Liver (tissue), 8 donors: ENCODE measurements at regions not wholly inside any gene's neighbourhood (a gene's known extent, or its start where the extent isn't known, plus 50 kb on each side); places are given as distances from the start of the nearest gene placed in this dataset.

Source experiments
- DNase-seq: peaks from one replicate; pipeline ENCODE4 v3.0.0-alpha.2; 2017; ENCODE audit warnings: low spot score
- H3K27ac ChIP-seq, 2 donors: one replicate each; pipeline ENCODE4 v1.7.0; 2013; ENCODE audit warnings: inconsistent platforms in 2 of 2, low read length in 2 of 2, control low read depth in 1 of 2, low read depth in 1 of 2, mild to moderate bottlenecking in 1 of 2
- H3K27me3 ChIP-seq, 4 donors: one replicate each; pipeline versions ENCODE4 v1.6.1 to v1.7.0; 2013; ENCODE audit warnings: low read length in 3 of 4, inconsistent platforms in 1 of 4, mild to moderate bottlenecking in 1 of 4, moderate library complexity in 1 of 4; ENCODE audit not compliant: control insufficient read depth in 4 of 4, insufficient read depth in 4 of 4
- H3K36me3 ChIP-seq, 4 donors: one replicate each; pipeline versions ENCODE4 v1.6.1 to v1.7.0; 2013; ENCODE audit warnings: low read length in 3 of 4, mild to moderate bottlenecking in 3 of 4, low read depth in 1 of 4, moderate library complexity in 1 of 4; ENCODE audit not compliant: control insufficient read depth in 4 of 4, insufficient read depth in 3 of 4
- H3K4me1 ChIP-seq, 4 donors: one replicate each; pipeline versions ENCODE4 v1.6.1 to v1.7.0; 2013; ENCODE audit warnings: low read length in 3 of 4, mild to moderate bottlenecking in 3 of 4, moderate library complexity in 1 of 4; ENCODE audit not compliant: control insufficient read depth in 4 of 4, insufficient read depth in 4 of 4
- H3K4me3 ChIP-seq, 3 donors: one replicate each; pipeline versions ENCODE4 v1.6.1 to v1.7.0; 2013; ENCODE audit warnings: low read length in 3 of 3, control low read depth in 1 of 3, low read depth in 1 of 3, mild to moderate bottlenecking in 1 of 3
- H3K9ac ChIP-seq, 2 donors: one replicate each; pipeline ENCODE4 v1.7.0; 2013; ENCODE audit warnings: low read length in 2 of 2, mild to moderate bottlenecking in 2 of 2, moderate library complexity in 2 of 2, control low read depth in 1 of 2, low read depth in 1 of 2
- H3K9me3 ChIP-seq, 4 donors: one replicate each; pipeline versions ENCODE4 v1.6.1 to v1.7.0; 2013; ENCODE audit warnings: low read length in 3 of 4; ENCODE audit not compliant: control insufficient read depth in 4 of 4
- ATF3 ChIP-seq: IDR thresholded peaks from 2 replicates; pipeline ENCODE4 v1.6.1; 2016; ENCODE audit warnings: antibody characterized with exemption
- CTCF ChIP-seq: fragments of 150-350 bp; IDR thresholded peaks from 2 replicates; pipeline ENCODE4 v1.5.1; 2017; ENCODE audit warnings: improper control_type of control experiment, low read depth, low read length; ENCODE audit not compliant: missing input control
- EGR1 ChIP-seq, 2 donors: IDR thresholded peaks; 2 replicates each; pipeline ENCODE4 v1.6.1; 2016 to 2018; ENCODE audit warnings: antibody characterized with exemption in 2 of 2, low read depth in 2 of 2
- FOXA1 ChIP-seq: IDR thresholded peaks from 2 replicates; pipeline ENCODE4 v1.6.1; 2016; ENCODE audit warnings: antibody characterized with exemption
- FOXA2 ChIP-seq: IDR thresholded peaks from 2 replicates; pipeline ENCODE4 v1.6.1; 2016; ENCODE audit warnings: antibody characterized with exemption
- GABPA ChIP-seq, 2 donors: IDR thresholded peaks in 1 of 2; conservative IDR thresholded peaks in 1 of 2; 2 replicates each; pipeline ENCODE4 v1.6.1; 2016; ENCODE audit warnings: antibody characterized with exemption in 2 of 2, mild to moderate bottlenecking in 1 of 2, moderate library complexity in 1 of 2
- HNF4A ChIP-seq, 2 donors: conservative IDR thresholded peaks; 2 replicates each; pipeline ENCODE4 v1.6.1; 2016; ENCODE audit warnings: antibody characterized with exemption in 2 of 2, mild to moderate bottlenecking in 2 of 2
- HNF4G ChIP-seq: IDR thresholded peaks from 2 replicates; pipeline ENCODE4 v1.6.1; 2016; ENCODE audit warnings: antibody characterized with exemption
- JUND ChIP-seq, 2 donors: IDR thresholded peaks; 2 replicates each; pipeline ENCODE4 v1.6.1; 2016; ENCODE audit warnings: antibody characterized with exemption in 2 of 2
- NR2F2 ChIP-seq: IDR thresholded peaks from 2 replicates; pipeline ENCODE4 v1.6.1; 2016; ENCODE audit warnings: antibody characterized with exemption
- RAD21 ChIP-seq, 2 donors: IDR thresholded peaks; 2 replicates each; pipeline ENCODE4 v1.6.1; 2016; ENCODE audit warnings: antibody characterized with exemption in 2 of 2, mild to moderate bottlenecking in 2 of 2
- RXRA ChIP-seq, 2 donors: IDR thresholded peaks; 2 replicates each; pipeline ENCODE4 v1.6.1; 2017 to 2018; ENCODE audit warnings: antibody characterized with exemption in 2 of 2, mild to moderate bottlenecking in 1 of 2
- SP1 ChIP-seq: IDR thresholded peaks from 2 replicates; pipeline ENCODE4 v1.6.1; 2018; ENCODE audit warnings: antibody characterized with exemption, mild to moderate bottlenecking
- TAF1 ChIP-seq: conservative IDR thresholded peaks from 2 replicates; pipeline ENCODE4 v1.6.1; 2016; ENCODE audit warnings: antibody characterized with exemption, mild to moderate bottlenecking
- YY1 ChIP-seq: IDR thresholded peaks from 2 replicates; pipeline ENCODE4 v1.6.1; 2016; ENCODE audit warnings: antibody characterized with exemption, mild to moderate bottlenecking
- ZBTB33 ChIP-seq: IDR thresholded peaks from 2 replicates; pipeline ENCODE4 v1.6.1; 2016; ENCODE audit warnings: antibody characterized with exemption
- WGBS: extraction: QIAGEN DNeasy Blood & Tissue Kit; methylation state at CpG from one replicate; pipeline ENCODE4 v1.1.7; 2013; 5-methylcytosine and 5-hydroxymethylcytosine counted together
- TF ChIP-seq, protein P1 (sequence below): IDR thresholded peaks from 2 replicates; pipeline ENCODE4 v1.6.1; 2016; ENCODE audit warnings: antibody characterized with exemption, mild to moderate bottlenecking
- TF ChIP-seq, protein P2 (sequence below): IDR thresholded peaks from 2 replicates; pipeline ENCODE4 v1.6.1; 2016; ENCODE audit warnings: antibody characterized with exemption
- donor health status: healthy.
- donor health status: healthy.
- donor health status: healthy.
- donor health status: healthy.
- donor health status: healthy.

DNA sequence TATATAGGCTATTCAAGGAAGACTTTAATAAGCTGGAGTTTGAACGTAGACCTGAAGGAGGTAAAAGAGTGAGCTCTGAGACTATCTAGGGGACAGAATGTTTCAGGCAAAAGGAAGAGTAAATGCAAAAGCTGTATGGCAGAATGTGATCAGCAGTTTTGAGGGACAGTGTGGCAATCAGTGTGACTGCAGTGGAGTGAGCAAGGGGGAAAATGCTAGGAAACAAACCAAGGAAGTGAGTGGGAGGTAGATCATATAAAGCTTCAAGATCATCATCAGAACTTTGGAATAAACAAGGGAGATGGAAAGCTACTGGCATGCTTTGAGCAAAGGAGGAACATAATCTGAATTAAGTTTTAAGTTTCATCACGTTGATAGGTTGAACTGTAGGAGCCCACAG is 67.5 kb upstream of the BTG1 start:
- Histone ChIP-seq H3K4me1 (no peaks in the 10 kb centered on the region), H3K4me3 (no peak overlapping the region), H3K9me3 (no peaks in the 10 kb centered on the region), H3K27me3 (no peaks in the 10 kb centered on the region), H3K9ac (no peak overlapping the region), H3K36me3 (no peaks in the 10 kb centered on the region), H3K27ac (no peak overlapping the region)
- no peak for DNase-seq
- 97% methylated on average over 2 of the region's 2 CpGs for WGBS
- TF ChIP-seq HNF4A (conservative IDR thresholded peaks at IDR 0.05): no peak
- TF ChIP-seq GABPA (IDR thresholded peaks at IDR 0.05 in 1 of 2, conservative IDR thresholded peaks at IDR 0.05 in 1 of 2): no peak
- TF ChIP-seq, protein P1, sequence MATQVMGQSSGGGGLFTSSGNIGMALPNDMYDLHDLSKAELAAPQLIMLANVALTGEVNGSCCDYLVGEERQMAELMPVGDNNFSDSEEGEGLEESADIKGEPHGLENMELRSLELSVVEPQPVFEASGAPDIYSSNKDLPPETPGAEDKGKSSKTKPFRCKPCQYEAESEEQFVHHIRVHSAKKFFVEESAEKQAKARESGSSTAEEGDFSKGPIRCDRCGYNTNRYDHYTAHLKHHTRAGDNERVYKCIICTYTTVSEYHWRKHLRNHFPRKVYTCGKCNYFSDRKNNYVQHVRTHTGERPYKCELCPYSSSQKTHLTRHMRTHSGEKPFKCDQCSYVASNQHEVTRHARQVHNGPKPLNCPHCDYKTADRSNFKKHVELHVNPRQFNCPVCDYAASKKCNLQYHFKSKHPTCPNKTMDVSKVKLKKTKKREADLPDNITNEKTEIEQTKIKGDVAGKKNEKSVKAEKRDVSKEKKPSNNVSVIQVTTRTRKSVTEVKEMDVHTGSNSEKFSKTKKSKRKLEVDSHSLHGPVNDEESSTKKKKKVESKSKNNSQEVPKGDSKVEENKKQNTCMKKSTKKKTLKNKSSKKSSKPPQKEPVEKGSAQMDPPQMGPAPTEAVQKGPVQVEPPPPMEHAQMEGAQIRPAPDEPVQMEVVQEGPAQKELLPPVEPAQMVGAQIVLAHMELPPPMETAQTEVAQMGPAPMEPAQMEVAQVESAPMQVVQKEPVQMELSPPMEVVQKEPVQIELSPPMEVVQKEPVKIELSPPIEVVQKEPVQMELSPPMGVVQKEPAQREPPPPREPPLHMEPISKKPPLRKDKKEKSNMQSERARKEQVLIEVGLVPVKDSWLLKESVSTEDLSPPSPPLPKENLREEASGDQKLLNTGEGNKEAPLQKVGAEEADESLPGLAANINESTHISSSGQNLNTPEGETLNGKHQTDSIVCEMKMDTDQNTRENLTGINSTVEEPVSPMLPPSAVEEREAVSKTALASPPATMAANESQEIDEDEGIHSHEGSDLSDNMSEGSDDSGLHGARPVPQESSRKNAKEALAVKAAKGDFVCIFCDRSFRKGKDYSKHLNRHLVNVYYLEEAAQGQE: no peak
- TF ChIP-seq ZBTB33: no peak
- TF ChIP-seq ATF3: no peak
- no peak for TF ChIP-seq RXRA (IDR thresholded peaks at IDR 0.05)
- no peak for TF ChIP-seq EGR1 (IDR thresholded peaks at IDR 0.05; ENCODE audit: low read depth in 2 of 2)
- no peak for TF ChIP-seq HNF4G

DNA sequence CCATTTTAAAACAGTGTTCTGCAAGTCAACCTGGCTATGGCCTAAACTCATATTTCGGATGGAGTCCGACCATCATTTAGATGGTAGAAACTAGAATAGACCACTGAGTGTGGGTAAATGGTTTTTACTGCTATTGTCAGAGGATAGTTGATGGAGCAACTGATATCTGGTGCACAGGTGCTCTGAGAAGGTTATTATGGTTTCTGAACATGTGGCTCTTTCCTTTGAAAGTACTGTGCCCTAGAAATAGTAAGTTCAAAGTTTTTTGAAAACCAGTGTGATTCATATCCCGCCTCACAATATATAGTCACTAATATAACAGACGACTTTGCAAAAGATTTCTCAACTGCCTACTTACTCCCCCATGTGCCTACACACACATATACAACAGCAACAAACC is 64.4 kb upstream of the BTG1 start:
- no peak overlapping the region for H3K9ac ChIP-seq
- H3K9me3 ChIP-seq: no peaks in the 10 kb centered on the region
- H3K4me3 ChIP-seq: no peak overlapping the region
- no peak overlapping the region for H3K27ac ChIP-seq
- H3K27me3 ChIP-seq: no peaks in the 10 kb centered on the region
- WGBS: 95% methylated on average over 4 of the region's 4 CpGs
- no peak for DNase-seq
- TF ChIP-seq FOXA1 (no peak), RXRA (IDR thresholded peaks at IDR 0.05) (no peak), TAF1 (no peak), NR2F2 (no peak), HNF4G (no peak), SP1 (no peak), YY1 (no peak), ZBTB33 (no peak), EGR1 (IDR thresholded peaks at IDR 0.05; ENCODE audit: low read depth in 2 of 2) (no peak), GABPA (IDR thresholded peaks at IDR 0.05 in 1 of 2, conservative IDR thresholded peaks at IDR 0.05 in 1 of 2) (no peak), ATF3 (no peak), HNF4A (conservative IDR thresholded peaks at IDR 0.05) (no peak), JUND (IDR thresholded peaks at IDR 0.05) (no peak), FOXA2 (no peak), RAD21 (IDR thresholded peaks at IDR 0.05) (no peak), CTCF (no peak)
- TF ChIP-seq, protein P2, sequence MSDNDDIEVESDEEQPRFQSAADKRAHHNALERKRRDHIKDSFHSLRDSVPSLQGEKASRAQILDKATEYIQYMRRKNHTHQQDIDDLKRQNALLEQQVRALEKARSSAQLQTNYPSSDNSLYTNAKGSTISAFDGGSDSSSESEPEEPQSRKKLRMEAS: no peak
- TF ChIP-seq, protein P1: no peak
- H3K4me1 ChIP-seq: no peaks in the 10 kb centered on the region
- no peaks in the 10 kb centered on the region for H3K36me3 ChIP-seq
